H1 (cell line): ENCODE measurements at regions not wholly inside any gene's neighbourhood (a gene's known extent, or its start where the extent isn't known, plus 50 kb on each side); places are given as distances from the start of the nearest gene placed in this dataset.

ENCODE experiments used
- CTCF ChIA-PET: fragments of 300-600 bp; sonication (Branson Sonifier 250); formaldehyde crosslinking; loops from one replicate; lab custom pipeline; 2021; ENCODE audit not compliant: partially characterized antibody; lab: Charles Lee
- POLR2A ChIA-PET: fragments of 300-600 bp; sonication (Branson Sonifier 250); formaldehyde crosslinking; loops from one replicate; lab custom pipeline; 2021; ENCODE audit warnings: inconsistent platforms; ENCODE audit not compliant: partially characterized antibody; lab: Charles Lee
- DNase-seq, 2 experiments: peaks; one replicate each; pipeline versions ENCODE4 v3.0.0 to v3.0.0-alpha.2; 2010 to 2022; ENCODE audit warnings: low spot score in 2 of 2, low read depth in 1 of 2, mixed read lengths in 1 of 2
- FAIRE-seq: peaks from 2 replicates; lab custom pipeline; 2011; peaks lifted over from hg19 to GRCh38; lab: Jason Lieb, UNC
- H2AFZ ChIP-seq: 2 replicates; pipeline ENCODE4 v1.8.1; 2012; ENCODE audit warnings: low read length, inconsistent platforms
- H2AK5ac ChIP-seq: 2 replicates; pipeline ENCODE4 v1.6.1; 2013; ENCODE audit warnings: low read depth, low read length
- H2BK120ac ChIP-seq: replicated peaks from 2 replicates; pipeline ENCODE3; 2013; ENCODE audit warnings: low read depth, low read length, inconsistent platforms
- H2BK12ac ChIP-seq: 2 replicates; pipeline ENCODE4 v1.6.1; 2013; ENCODE audit warnings: low read depth, low read length
- H2BK15ac ChIP-seq: 2 replicates; pipeline ENCODE4 v1.6.1; 2013; ENCODE audit warnings: low read length
- H2BK20ac ChIP-seq: 2 replicates; pipeline ENCODE4 v1.6.1; 2013; ENCODE audit warnings: low read length
- H2BK5ac ChIP-seq: 2 replicates; pipeline ENCODE4 v1.6.1; 2013; ENCODE audit warnings: low read depth, low read length
- H3K14ac ChIP-seq: 2 replicates; pipeline ENCODE4 v1.6.1; 2013; ENCODE audit warnings: inconsistent platforms; ENCODE audit not compliant: insufficient read length
- H3K18ac ChIP-seq: 2 replicates; pipeline ENCODE4 v1.6.1; 2013; ENCODE audit warnings: low read length; ENCODE audit errors: extremely low read depth
- H3K23ac ChIP-seq: 2 replicates; pipeline ENCODE4 v1.6.1; 2013; ENCODE audit warnings: inconsistent platforms; ENCODE audit not compliant: insufficient read length
- H3K23me2 ChIP-seq: 2 replicates; pipeline ENCODE4 v1.6.1; 2013; ENCODE audit warnings: low read depth, low read length
- H3K27ac ChIP-seq: 2 replicates; pipeline ENCODE4 v1.6.1; 2011; ENCODE audit warnings: low read depth, low read length, inconsistent platforms
- H3K27me3 ChIP-seq, 4 experiments: replicated peaks in 1 of 4; 1 replicate in 1 of 4; 2 replicates in 3 of 4; pipeline versions ENCODE4 v1.6.1 to v1.8.1; 2011 to 2013; ENCODE audit warnings: low read length in 3 of 4, mild to moderate bottlenecking in 3 of 4, inconsistent platforms in 2 of 4, mixed read lengths in 2 of 4, moderate library complexity in 1 of 4; ENCODE audit not compliant: control insufficient read depth in 3 of 4, insufficient read depth in 3 of 4; ENCODE audit errors: extremely low read depth in 1 of 4
- H3K36me3 ChIP-seq, 4 experiments: 2 replicates each; pipeline versions ENCODE4 v1.6.1 to v1.8.1; 2011 to 2013; ENCODE audit warnings: mild to moderate bottlenecking in 4 of 4, low read length in 3 of 4, moderate library complexity in 2 of 4, control low read depth in 1 of 4, inconsistent platforms in 1 of 4; ENCODE audit not compliant: insufficient read depth in 4 of 4, control insufficient read depth in 2 of 4
- H3K4ac ChIP-seq: replicated peaks from 2 replicates; pipeline ENCODE3; 2013; ENCODE audit warnings: low read length, low read depth, mixed read lengths, inconsistent platforms; ENCODE audit not compliant: insufficient read length
- H3K4me1 ChIP-seq, 4 experiments: replicated peaks in 1 of 4; 1 replicate in 1 of 4; 2 replicates in 3 of 4; pipeline versions ENCODE4 v1.6.1 to v1.8.1; 2011 to 2013; ENCODE audit warnings: low read length in 3 of 4, inconsistent platforms in 2 of 4, mixed read lengths in 1 of 4; ENCODE audit not compliant: insufficient read depth in 4 of 4, control insufficient read depth in 3 of 4
- H3K4me2 ChIP-seq, 2 experiments: 2 replicates each; pipeline versions ENCODE4 v1.6.1 to v1.8.1; 2011 to 2013; ENCODE audit warnings: low read depth in 2 of 2, low read length in 2 of 2, control low read depth in 1 of 2, inconsistent platforms in 1 of 2, mild to moderate bottlenecking in 1 of 2; ENCODE audit not compliant: insufficient read depth in 1 of 2
- H3K4me3 ChIP-seq, 4 experiments: fragments of 200-600, 300-600 bp in 1 of 4; sonication (generic), shearing (Covaris generic), sonication (Bioruptor Twin) in 1 of 4; 2 replicates each; pipeline versions ENCODE4 v1.5.1 to v1.8.1; 2011 to 2016; ENCODE audit warnings: low read length in 4 of 4, low read depth in 3 of 4, control low read depth in 2 of 4, inconsistent platforms in 2 of 4, mild to moderate bottlenecking in 2 of 4, mixed read lengths in 1 of 4, moderate library complexity in 1 of 4; ENCODE audit not compliant: insufficient read depth in 2 of 4; ENCODE audit errors: extremely low read depth in 1 of 4
- H3K56ac ChIP-seq: replicated peaks from 2 replicates; pipeline ENCODE3; 2013; ENCODE audit warnings: low read depth, mild to moderate bottlenecking, mixed read lengths, low read length, inconsistent platforms; ENCODE audit not compliant: insufficient read length
- H3K79me1 ChIP-seq: 2 replicates; pipeline ENCODE4 v1.6.1; 2013; ENCODE audit warnings: low read depth, low read length, control low read depth
- H3K79me2 ChIP-seq, 2 experiments: 2 replicates each; pipeline versions ENCODE4 v1.6.1 to v1.8.1; 2012 to 2013; ENCODE audit warnings: low read length in 2 of 2, mild to moderate bottlenecking in 2 of 2, inconsistent platforms in 1 of 2; ENCODE audit not compliant: insufficient read depth in 2 of 2, control insufficient read depth in 1 of 2
- H3K9ac ChIP-seq, 4 experiments: replicated peaks in 1 of 4; 1 replicate in 1 of 4; 2 replicates in 3 of 4; pipeline versions ENCODE4 v1.6.1 to v1.8.1; 2011 to 2013; ENCODE audit warnings: low read depth in 3 of 4, low read length in 3 of 4, control low read depth in 2 of 4, mild to moderate bottlenecking in 2 of 4, moderate library complexity in 2 of 4, inconsistent platforms in 1 of 4; ENCODE audit errors: extremely low read depth in 1 of 4
- H3K9me3 ChIP-seq, 2 experiments: 2 replicates each; pipeline versions ENCODE4 v1.6.1 to v1.8.1; 2012 to 2013; ENCODE audit warnings: mild to moderate bottlenecking in 2 of 2, moderate library complexity in 2 of 2, control low read depth in 1 of 2, inconsistent platforms in 1 of 2, low read depth in 1 of 2, low read length in 1 of 2, mixed read lengths in 1 of 2; ENCODE audit not compliant: insufficient read depth in 2 of 2
- H4K20me1 ChIP-seq, 2 experiments: replicated peaks in 1 of 2; 2 replicates each; pipeline versions ENCODE3 to v1.8.1; 2011 to 2013; ENCODE audit warnings: inconsistent platforms in 2 of 2, low read length in 2 of 2, mild to moderate bottlenecking in 1 of 2; ENCODE audit not compliant: insufficient read depth in 2 of 2, control insufficient read depth in 1 of 2
- H4K5ac ChIP-seq: 2 replicates; pipeline ENCODE4 v1.6.1; 2013; ENCODE audit warnings: low read length, low read depth, mixed read lengths, inconsistent platforms; ENCODE audit not compliant: insufficient read length
- H4K8ac ChIP-seq: 2 replicates; pipeline ENCODE4 v1.8.0; 2013; ENCODE audit warnings: mild to moderate bottlenecking, moderate library complexity, low read length, inconsistent platforms; ENCODE audit not compliant: insufficient read depth; ENCODE audit errors: extremely low read depth
- H4K91ac ChIP-seq: replicated peaks from 2 replicates; pipeline ENCODE3; 2013; ENCODE audit warnings: low read length, mixed read lengths, inconsistent platforms; ENCODE audit not compliant: insufficient read length
- NRF1 ChIP-seq: IDR thresholded peaks from 2 replicates; pipeline ENCODE4 v1.6.1; 2011; ENCODE audit warnings: mild to moderate bottlenecking, low read depth, low read length, improper control_type of control experiment
- SIRT6 ChIP-seq: IDR thresholded peaks from one replicate; pipeline ENCODE4 v1.7.1; 2012; ENCODE audit warnings: low read length, inconsistent platforms
- SRF ChIP-seq: IDR thresholded peaks from 2 replicates; pipeline ENCODE4 v1.6.1; 2011; ENCODE audit warnings: mild to moderate bottlenecking, low read depth, low read length, moderate library complexity
- WGBS, 2 experiments: shearing (Covaris generic) in 1 of 2; methylation state at CpG; one replicate each; pipeline versions ENCODE4 v1.1.6 to v1.1.7; 2013 to 2015; ENCODE audit warnings: low lambda C conversion rate in 2 of 2, mixed read lengths in 2 of 2, inconsistent platforms in 1 of 2, low coverage in 1 of 2, missing lambda C conversion rate in 1 of 2; ENCODE audit not compliant: insufficient replicate concordance in 2 of 2, insufficient coverage in 1 of 2, insufficient read length in 1 of 2; ENCODE audit errors: extremely low coverage in 1 of 2, missing lambda C conversion rate in 1 of 2; 5-methylcytosine and 5-hydroxymethylcytosine counted together

GRCh38 chr11:70612459-70613141, 214.3 kb downstream of the CTTN start:
- Histone ChIP-seq H3K9me3 (no peaks in the 10 kb centered on the region), H3K14ac (no peak overlapping the region), H3K36me3 (no peaks in the 10 kb centered on the region; a peak in 1 of 8 replicates), H2BK15ac (no peak overlapping the region), H3K4me1 (peaks cover 13 to 36% (median 18%) of the 10 kb centered on the region in 4 experiments), H4K91ac (peak overlapping the region; percentile 25), H2AK5ac (peak overlapping the region; percentile 90; the same call in 1 of the 2 replicates), H2BK20ac (no peak overlapping the region), H3K4me3 (no peak overlapping the region), H3K23me2 (0 out of 2 replicates have a peak, but pooled peaks cover 5% of the 10 kb centered on the region), H4K5ac (no peak overlapping the region), H2BK12ac (no peak overlapping the region), H3K23ac (no peak overlapping the region), H3K56ac (no peak overlapping the region), H2BK5ac (no peak overlapping the region), H2BK120ac (peak overlapping the region; percentile 26), H3K79me1 (peaks cover 3% of the 10 kb centered on the region), H3K9ac (no peak overlapping the region), H4K20me1 (peaks cover 0 to 12% of the 10 kb centered on the region in 2 experiments), H3K4ac (no peak overlapping the region), H3K27ac (no peak overlapping the region), H3K79me2 (peaks cover 2 to 3% of the 10 kb centered on the region in 2 experiments), H3K4me2 (no peak overlapping the region), H4K8ac (no peak overlapping the region), H3K27me3 (no peaks in the 10 kb centered on the region), H2AFZ (no peak overlapping the region), H3K18ac (no peak overlapping the region)
- DNase-seq (no peak), FAIRE-seq (no peak)
- ChIA-PET POLR2A (no interaction called here), CTCF (no interaction called here)
- TF ChIP-seq SIRT6 (no peak), SRF (no peak), NRF1 (no peak)
- 94% methylated on average over 24 of the region's 24 CpGs; no CpG with 5 or more reads in 1 of the 2 experiments for WGBS, 2 experiments
